ENCODE measurements at regions not wholly inside any gene's neighbourhood (a gene's known extent, or its start where the extent isn't known, plus 50 kb on each side); places are given as distances from the start of the nearest gene placed in this dataset.

- Mint-ChIP-seq H3K4me3 (ENCODE audit: unreplicated experiment) (no peak overlapping the region), H3K27ac (ENCODE audit: unreplicated experiment) (no peak overlapping the region), H3K9me3 (ENCODE audit: unreplicated experiment) (no peaks in the 10 kb centered on the region), H3K4me1 (ENCODE audit: low read depth, unreplicated experiment) (peaks cover under 1% of the 10 kb centered on the region), H3K36me3 (ENCODE audit: insufficient read depth, unreplicated experiment) (no peaks in the 10 kb centered on the region), H3K27me3 (ENCODE audit: insufficient read depth, unreplicated experiment) (no peaks in the 10 kb centered on the region)
- Histone ChIP-seq H3K4me1 (no peaks in the 10 kb centered on the region), H3K36me3 (ENCODE audit: control insufficient read depth, insufficient read depth, low read length) (no peaks in the 10 kb centered on the region), H3K27me3 (replicated peaks; ENCODE audit: control insufficient read depth, insufficient read depth, low read length) (no peaks in the 10 kb centered on the region), H3K4me3 (ENCODE audit: low read depth, low read length) (no peak overlapping the region), H3K9me3 (no peaks in the 10 kb centered on the region)
- intact Hi-C loops (cut with micrococcal nuclease; ENCODE audit: unreplicated experiment), result no loop called here
- DNase-seq, result peak in 1 of 2 experiments; percentile 29
- CTCF ChIA-PET, result no interaction called here
- no peak for TF ChIP-seq CTCF (IDR thresholded peaks at IDR 0.05; ENCODE audit: insufficient read depth in 1 of 2, low read depth in 1 of 2, low read length in 1 of 2, severe bottlenecking in 1 of 2, unreplicated experiment in 1 of 2)
- BruUV-seq (replicated peaks), result no TSS peak
- POLR2A ChIA-PET, result no interaction called here
Measured at GRCh38 chr7:411677-412312, 107.9 kb downstream of the PDGFA start.

GRCh38 chr7:412313-412710, 107.3 kb downstream of the PDGFA start:
- no peak overlapping the region for H3K27ac Mint-ChIP-seq (ENCODE audit: unreplicated experiment)
- no TSS peak for BruUV-seq (replicated peaks)
- Histone ChIP-seq H3K4me3 (ENCODE audit: low read depth, low read length) (no peak overlapping the region), H3K9me3 (peaks cover 3% of the 10 kb centered on the region; the same call in 1 of the 2 replicates), H3K4me1 (no peaks in the 10 kb centered on the region), H3K36me3 (ENCODE audit: control insufficient read depth, insufficient read depth, low read length) (no peaks in the 10 kb centered on the region), H3K27me3 (replicated peaks; ENCODE audit: control insufficient read depth, insufficient read depth, low read length) (no peaks in the 10 kb centered on the region)
- no peaks in the 10 kb centered on the region for H3K4me1 Mint-ChIP-seq (ENCODE audit: low read depth, unreplicated experiment)
- no peak for DNase-seq
- no peaks in the 10 kb centered on the region for H3K9me3 Mint-ChIP-seq (ENCODE audit: unreplicated experiment)
- intact Hi-C loops (cut with micrococcal nuclease; ENCODE audit: unreplicated experiment), result no loop called here
- TF ChIP-seq CTCF (IDR thresholded peaks at IDR 0.05; ENCODE audit: insufficient read depth in 1 of 2, low read depth in 1 of 2, low read length in 1 of 2, severe bottlenecking in 1 of 2, unreplicated experiment in 1 of 2), result no peak
- POLR2A ChIA-PET, result no interaction called here
- CTCF ChIA-PET, result no interaction called here
- H3K36me3 Mint-ChIP-seq (ENCODE audit: insufficient read depth, unreplicated experiment), result no peaks in the 10 kb centered on the region
- no peaks in the 10 kb centered on the region for H3K27me3 Mint-ChIP-seq (ENCODE audit: insufficient read depth, unreplicated experiment)
- H3K4me3 Mint-ChIP-seq (ENCODE audit: unreplicated experiment), result no peak overlapping the region

- POLR2A ChIA-PET, result no interaction called here
- CTCF ChIA-PET, result no interaction called here
- no peaks in the 10 kb centered on the region for H3K27me3 ChIP-seq (replicated peaks; ENCODE audit: control insufficient read depth, insufficient read depth, low read length)
- H3K36me3 ChIP-seq (ENCODE audit: control insufficient read depth, insufficient read depth, low read length), result no peaks in the 10 kb centered on the region
- H3K4me3 ChIP-seq (ENCODE audit: low read depth, low read length), result no peak overlapping the region
- peak in 1 of 2 experiments; percentile 29 for DNase-seq
- H3K4me1 ChIP-seq, result no peaks in the 10 kb centered on the region
- H3K9me3 ChIP-seq, result peaks cover 11% of the 10 kb centered on the region; the same call in 1 of the 2 replicates
- Mint-ChIP-seq H3K27ac (ENCODE audit: unreplicated experiment) (no peak overlapping the region), H3K9me3 (ENCODE audit: unreplicated experiment) (peaks cover 12% of the 10 kb centered on the region), H3K27me3 (ENCODE audit: insufficient read depth, unreplicated experiment) (no peaks in the 10 kb centered on the region), H3K4me1 (ENCODE audit: low read depth, unreplicated experiment) (no peaks in the 10 kb centered on the region), H3K36me3 (ENCODE audit: insufficient read depth, unreplicated experiment) (no peaks in the 10 kb centered on the region), H3K4me3 (ENCODE audit: unreplicated experiment) (no peak overlapping the region)
- no peak for TF ChIP-seq CTCF (IDR thresholded peaks at IDR 0.05; ENCODE audit: insufficient read depth in 1 of 2, low read depth in 1 of 2, low read length in 1 of 2, severe bottlenecking in 1 of 2, unreplicated experiment in 1 of 2)
- intact Hi-C loops (cut with micrococcal nuclease; ENCODE audit: unreplicated experiment), result no loop called here
- no TSS peak for BruUV-seq (replicated peaks)
Measured at GRCh38 chr7:414681-415560, 104.7 kb downstream of the PDGFA start.
